H1 (cell line): ENCODE measurements at regions not wholly inside any gene's neighbourhood (a gene's known extent, or its start where the extent isn't known, plus 50 kb on each side); places are given as distances from the start of the nearest gene placed in this dataset.

Experiments used
- BCL11A ChIP-seq, 2 experiments: IDR thresholded peaks; one replicate each; pipeline ENCODE4 v1.6.1; 2011; ENCODE audit warnings: low read depth in 2 of 2, low read length in 2 of 2, mild to moderate bottlenecking in 2 of 2
- CBX5 ChIP-seq: fragments of 300-800, 300-1000 bp; sonication (generic); IDR thresholded peaks from 2 replicates; pipeline ENCODE4 v1.7.1; 2016; ENCODE audit warnings: antibody characterized with exemption, low read length, low read depth
- CHD2 ChIP-seq: IDR thresholded peaks from 2 replicates; pipeline ENCODE4 v1.6.1; 2012; ENCODE audit warnings: low read length, improper control_type of control experiment
- JUN ChIP-seq: IDR thresholded peaks from 2 replicates; pipeline ENCODE4 v1.6.1; 2011; ENCODE audit warnings: low read depth, mild to moderate bottlenecking, improper control_type of control experiment, low read length
- RBBP5 ChIP-seq: IDR thresholded peaks from 2 replicates; pipeline ENCODE4 v1.7.1; 2012; ENCODE audit warnings: low read depth, mild to moderate bottlenecking, inconsistent platforms, low read length, moderate library complexity, borderline replicate concordance
- SIRT6 ChIP-seq: IDR thresholded peaks from one replicate; pipeline ENCODE4 v1.7.1; 2012; ENCODE audit warnings: low read length, inconsistent platforms
- TF ChIP-seq, protein P1 (sequence below): IDR thresholded peaks from 2 replicates; pipeline ENCODE4 v1.6.1; 2011; ENCODE audit warnings: low read length, improper control_type of control experiment

DNA sequence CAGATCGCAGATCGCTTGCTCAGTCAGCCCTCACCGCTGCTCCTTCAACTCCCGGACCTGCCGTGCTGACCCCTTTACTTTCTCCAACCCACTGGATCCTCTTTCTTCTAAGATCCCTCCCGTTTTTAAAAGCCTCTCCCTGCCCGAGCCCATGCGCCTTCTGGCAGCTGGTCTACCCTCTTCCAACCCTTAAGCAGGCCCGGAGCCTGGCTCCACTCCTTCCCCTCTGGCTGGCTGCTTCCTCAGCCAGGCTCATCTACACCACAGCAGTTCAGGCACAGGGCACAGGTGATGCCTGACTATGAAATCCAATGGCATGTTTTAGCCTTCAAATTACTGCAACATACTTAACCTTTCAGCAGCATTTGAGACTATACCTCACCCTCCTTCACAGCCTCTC is 63.8 kb upstream of the PABPC3 start (continued):
- TF ChIP-seq, protein P1, sequence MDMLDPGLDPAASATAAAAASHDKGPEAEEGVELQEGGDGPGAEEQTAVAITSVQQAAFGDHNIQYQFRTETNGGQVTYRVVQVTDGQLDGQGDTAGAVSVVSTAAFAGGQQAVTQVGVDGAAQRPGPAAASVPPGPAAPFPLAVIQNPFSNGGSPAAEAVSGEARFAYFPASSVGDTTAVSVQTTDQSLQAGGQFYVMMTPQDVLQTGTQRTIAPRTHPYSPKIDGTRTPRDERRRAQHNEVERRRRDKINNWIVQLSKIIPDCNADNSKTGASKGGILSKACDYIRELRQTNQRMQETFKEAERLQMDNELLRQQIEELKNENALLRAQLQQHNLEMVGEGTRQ, result no peak
- TF ChIP-seq SIRT6 (no peak), RBBP5 (no peak), BCL11A (IDR thresholded peaks at IDR 0.05; ENCODE audit: low read depth in 2 of 2, low read length in 2 of 2) (no peak), CHD2 (no peak), CBX5 (no peak), JUN (no peak)
